ENCODE measurements at regions not wholly inside any gene's neighbourhood (a gene's known extent, or its start where the extent isn't known, plus 50 kb on each side); places are given as distances from the start of the nearest gene placed in this dataset.
A peak's percentile ranks its signal among the peaks of the same experiment; 100 is the strongest.
"Not testable (repeated sequence)": the region's sequence is repeated elsewhere in the genome, so short reads cannot be mapped to it uniquely, and the experiment has no call there.

DNA sequence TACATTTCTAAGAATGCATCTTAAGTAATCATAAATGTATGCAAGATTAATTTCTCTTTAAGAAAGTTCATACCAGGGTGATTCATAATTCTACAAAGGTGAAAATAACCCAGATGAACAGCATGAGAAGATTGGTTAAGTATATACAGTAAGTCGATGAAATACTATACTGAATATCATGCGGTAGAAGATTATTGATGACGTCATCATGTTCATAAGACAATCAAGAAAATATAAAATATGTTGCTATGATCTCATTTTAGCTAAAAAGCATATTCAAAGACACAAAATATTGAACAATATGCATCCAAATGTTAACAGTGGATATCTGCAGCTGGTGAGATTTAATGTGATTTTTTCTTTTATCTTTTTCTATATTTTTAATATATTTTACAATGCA lies 312.0 kb upstream of the FGF13 start:
- no peak for DNase-seq

DNA sequence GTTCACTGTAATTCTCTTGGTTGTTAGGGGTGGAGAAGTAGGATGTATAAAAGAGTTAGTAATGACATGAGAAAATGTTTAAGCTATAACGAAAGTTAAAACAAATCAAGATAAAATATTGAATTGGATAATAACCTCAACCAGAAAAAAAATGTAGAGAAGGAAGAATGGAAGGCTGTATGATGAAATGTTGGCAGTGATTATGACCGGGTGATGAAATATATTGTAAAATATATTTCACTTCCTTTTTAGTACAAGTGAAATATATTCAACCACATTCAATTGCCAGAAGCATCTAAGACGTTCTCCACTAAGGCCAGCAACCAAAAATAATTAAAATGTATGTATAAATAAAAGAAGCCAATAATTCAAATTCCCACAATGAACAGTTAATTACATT lies 309.3 kb upstream of the FGF13 start:
- peak; percentile 59 for DNase-seq

DNA sequence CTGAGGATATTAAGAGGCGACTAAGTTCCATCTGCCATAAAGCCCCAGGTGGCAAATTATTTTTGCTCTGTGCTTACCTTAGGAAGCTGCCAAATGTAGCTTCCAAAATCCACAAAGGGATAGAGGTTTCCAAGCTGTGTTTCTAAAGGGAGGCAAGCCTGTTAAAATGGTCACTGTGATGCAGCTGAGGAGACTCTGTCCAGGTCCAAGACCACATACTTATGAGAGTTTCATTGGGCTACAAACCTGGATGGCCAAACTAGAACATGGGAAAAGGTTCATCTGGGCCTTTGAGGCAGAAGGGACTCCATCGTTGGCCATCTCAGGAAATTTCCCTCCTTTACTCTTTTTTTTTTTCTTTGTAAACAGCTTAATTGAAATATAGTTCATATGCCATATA lies 306.9 kb upstream of the FGF13 start:
- DNase-seq = no peak

DNA sequence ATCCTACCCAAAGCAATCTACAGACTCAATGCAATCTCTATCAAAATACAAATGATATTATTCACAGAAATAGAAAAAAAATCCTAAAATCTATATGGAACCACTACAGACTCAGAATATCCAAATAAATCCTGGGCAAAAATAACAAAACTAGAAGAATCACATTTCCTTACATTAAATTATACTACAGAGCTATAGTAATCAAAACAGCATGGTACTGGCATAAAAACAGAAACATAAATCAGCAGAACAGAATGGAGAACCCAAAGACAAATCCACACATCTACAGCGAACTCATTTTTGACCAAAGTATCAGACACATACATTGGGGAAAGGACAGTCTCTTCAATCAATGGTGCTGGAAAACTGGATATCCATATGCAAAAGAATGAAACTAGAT lies 304.1 kb upstream of the FGF13 start:
- no peak for DNase-seq

DNA sequence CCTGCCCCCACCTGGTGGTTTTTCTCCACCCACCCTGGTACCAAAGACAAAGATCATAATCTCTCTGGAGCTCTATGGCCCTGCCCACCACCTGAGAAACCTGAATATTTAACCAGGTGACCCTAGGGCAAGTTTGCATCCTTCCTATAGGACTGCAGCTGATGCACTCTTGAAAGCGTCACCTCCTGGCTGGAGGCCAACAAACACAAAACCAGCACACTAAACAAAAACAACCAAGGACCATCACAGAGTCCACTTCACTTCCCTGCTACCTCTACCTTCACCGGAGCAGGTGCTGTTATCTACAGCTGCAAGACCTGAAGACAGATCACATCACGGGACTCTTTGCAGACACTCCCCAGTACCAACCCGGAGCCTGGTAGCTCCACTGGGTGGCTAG lies 296.7 kb upstream of the FGF13 start:
- DNase-seq = no peak

DNA sequence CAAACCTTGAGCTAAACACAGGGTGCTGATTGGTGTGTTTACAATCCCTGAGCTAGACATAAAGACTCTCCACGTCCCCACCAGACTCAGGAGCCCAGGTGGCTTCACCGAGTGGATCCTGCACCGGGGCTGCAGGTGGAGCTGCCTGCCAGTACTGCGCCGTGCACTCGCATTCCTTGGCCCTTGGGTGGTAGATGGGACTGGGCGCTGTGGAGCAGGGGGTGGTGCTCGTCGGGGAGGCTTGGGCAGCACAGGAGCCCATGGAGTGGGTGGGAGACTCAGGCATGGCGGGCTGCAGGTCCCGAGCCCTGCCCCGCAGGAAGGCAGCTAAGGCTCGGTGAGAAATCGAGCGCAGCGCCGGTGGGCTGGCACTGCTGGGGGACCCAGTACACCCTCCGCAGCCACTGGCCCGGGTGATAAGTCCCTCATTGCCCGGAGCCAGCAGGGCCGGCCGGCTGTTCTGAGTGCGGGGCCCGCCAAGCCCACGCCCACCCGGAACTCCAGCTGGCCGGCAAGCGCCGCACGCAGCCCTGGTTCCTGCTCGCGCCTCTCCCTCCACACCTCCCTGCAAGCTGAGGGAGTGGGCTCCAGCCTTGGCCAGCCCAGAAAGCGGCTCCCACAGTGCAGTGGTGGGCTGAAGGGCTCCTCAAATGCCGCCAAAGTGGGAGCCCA lies 292.5 kb upstream of the FGF13 start:
- DNase-seq = not testable (repeated sequence)

DNA sequence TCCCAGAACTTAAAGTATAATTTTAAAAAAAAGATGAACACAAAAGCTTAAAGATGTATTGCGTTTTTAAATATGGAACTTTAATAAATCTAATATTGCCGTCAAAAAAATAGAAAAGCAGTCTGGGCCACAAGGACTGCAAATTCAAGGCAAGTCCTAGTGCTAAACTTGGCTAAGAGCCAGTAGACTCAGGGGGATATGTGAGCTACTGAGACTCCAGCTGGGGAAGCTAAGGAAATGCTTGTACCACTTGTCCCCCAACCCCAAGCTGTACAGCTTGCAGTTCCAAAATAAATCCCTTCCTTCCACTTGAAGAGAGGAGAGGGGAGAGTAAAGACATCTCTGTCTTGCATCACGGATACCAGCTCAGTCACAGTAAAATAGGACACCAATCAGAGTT lies 290.8 kb upstream of the FGF13 start:
- DNase-seq = no peak

DNA sequence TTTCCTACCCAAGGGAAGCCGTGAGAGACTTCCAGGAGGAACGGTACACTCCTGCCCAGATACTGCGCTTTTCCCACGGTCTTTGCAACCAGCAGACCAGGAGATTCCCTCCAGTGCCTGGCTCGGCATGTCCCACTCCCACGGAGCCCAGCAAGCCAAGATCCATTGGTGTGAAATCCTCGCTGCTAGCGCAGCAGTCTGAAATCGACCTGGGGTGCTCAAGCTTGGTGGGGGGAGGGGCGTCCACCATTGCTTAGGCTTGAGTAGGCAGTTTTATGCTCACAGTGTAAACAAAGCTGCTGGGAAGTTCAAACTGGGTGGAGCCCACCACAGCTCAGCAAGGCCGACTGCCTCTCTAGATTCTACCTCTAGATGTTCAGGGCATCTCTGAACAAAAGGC lies 284.8 kb upstream of the FGF13 start:
- DNase-seq = no peak

DNA sequence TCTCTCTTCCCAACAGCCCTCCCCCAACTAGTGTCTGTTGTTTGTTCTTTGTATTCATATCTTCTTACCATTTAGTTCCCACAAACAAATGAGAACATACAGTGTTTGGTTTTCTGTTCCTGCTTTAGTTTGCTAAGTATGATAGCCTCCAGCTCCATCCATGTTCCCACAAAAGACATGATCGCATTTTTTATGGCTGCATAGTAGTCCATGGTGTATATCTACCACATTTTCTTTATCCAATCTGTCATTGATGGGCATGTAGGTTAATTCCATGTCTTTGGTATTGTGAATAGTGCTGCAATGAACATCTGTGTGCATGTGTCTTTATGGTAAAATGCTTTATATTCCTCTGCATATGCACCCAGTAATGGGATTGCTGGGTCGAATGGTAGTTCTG lies 283.9 kb upstream of the FGF13 start:
- no peak for DNase-seq

DNA sequence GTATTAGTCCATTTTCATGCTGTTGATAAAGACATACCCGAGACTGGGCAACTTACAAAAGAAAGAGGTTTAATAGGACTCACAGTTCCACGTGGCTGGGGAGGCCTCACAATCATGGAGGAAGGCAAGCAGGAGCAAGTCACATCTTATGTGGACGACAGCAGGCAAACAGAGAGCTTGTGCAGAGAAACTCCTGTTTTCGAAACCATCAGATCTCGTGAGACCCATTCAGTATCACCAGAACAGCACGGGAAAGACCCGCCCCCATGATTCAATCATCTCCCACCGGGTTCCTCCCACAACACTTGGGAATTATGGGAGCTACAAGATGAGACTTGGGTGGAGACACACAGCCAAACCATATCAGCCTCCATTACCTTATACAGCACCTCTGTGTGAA lies 278.9 kb upstream of the FGF13 start:
- DNase-seq = not testable (repeated sequence)

DNA sequence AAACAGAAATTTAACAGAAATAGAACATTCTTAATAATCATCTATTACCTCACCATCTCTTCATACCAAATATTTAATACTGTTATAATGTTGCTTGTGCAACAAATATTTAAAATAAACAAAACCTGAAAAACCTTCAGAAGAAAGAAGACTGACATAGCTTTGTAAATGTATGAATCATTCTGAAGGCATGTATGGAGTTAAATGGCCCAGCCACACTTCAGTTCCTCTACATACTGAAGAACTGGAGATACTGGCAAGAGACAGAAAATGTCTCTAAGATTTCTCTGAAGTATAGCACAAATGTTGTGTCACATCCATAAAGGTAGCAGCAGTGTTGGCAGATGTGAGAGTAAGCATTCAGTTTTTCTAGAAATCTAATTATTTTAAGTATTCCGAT lies 275.3 kb upstream of the FGF13 start:
- DNase-seq = no peak

DNA sequence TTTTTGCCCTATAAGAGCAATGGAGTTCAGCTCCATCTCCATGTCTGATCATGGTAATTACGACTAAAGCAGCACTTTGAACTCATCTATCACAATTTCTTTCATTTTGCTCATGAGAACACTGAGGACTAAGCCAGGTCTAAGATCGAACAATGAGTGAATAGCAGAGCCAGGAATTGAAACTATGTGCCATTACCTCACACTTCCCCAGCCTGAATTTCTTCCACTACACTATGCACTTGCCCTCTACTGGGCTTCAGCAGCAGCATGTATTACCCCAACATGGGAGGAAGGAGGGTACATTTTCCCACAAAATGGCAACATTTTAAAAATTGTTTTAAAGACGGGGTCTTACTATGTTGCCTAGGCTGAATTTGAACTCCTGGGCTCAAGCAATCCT lies 274.7 kb upstream of the FGF13 start:
- peak; percentile 26 for DNase-seq

DNA sequence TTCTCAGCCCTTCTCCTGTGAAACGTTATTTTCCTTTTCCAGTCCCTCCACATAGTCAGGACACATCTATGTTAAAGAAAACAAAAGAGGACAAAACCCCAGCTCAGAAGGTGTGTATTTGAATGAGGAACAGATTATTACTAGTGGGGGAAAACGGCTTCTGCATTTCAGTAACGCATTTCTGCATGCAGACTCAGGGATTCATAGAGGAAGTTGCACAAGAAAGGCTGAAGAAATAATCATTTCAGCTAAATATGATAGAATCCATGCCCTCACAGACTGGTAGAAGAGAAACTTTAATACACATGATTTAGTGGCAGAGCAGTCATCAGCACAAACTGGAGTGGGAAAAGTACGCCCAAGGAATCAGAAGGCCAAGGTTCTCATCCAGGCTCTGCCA lies 270.8 kb upstream of the FGF13 start:
- DNase-seq = peak; percentile 84

DNA sequence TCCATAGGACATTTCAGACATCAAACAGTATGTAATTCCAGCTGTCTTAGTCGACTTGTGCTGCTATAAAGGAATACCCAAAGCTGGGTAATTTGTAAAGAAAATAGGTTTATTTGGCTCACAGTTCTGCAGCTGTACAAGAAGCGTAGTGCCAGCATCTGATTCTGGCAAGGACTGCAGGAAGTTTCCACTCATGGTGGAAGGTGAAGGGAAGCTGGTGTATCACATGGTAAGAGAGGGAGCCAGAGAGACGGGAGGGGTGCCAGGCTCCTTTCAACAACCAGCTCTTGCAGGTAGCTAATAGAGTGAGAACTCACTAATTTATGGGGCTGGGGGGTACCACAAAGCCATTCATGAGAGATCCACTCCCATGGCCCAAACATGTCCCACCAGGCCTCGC lies 253.0 kb upstream of the FGF13 start:
- DNase-seq = no peak

DNA sequence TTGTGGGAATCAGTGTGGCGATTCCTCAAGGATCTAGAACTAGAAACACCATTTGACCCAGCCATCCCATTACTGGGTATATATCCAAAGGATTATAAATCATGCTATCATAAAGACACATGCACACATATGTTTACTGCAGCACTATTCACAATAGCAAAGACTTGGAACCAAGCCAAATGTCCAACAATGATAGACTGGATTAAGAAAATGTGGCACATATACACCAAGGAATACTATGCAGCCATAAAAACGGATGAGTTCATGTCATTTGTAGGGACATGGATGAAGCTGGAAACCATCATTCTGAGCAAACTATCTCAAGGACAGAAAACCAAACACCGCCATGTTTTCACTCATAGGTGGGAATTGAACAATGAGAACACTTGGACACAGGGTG lies 250.9 kb upstream of the FGF13 start:
- DNase-seq = not testable (repeated sequence)

DNA sequence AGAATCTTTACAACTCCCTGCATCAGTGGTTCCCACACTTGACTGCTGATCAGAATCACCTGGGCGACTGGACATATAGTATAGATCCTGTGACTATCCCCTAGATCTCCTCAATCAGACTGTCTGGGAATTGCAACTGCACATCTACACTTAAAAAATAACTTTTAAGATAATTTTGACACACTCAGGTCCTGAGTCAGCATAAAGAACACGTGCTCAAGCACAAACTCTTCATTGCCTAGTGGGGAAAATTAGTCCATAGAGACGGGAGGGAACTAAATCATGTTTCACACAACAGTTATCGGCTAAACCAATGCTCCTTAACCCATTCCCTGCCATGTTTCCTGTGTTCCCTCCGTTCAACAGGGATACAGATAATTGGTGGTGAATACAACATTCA lies 243.5 kb upstream of the FGF13 start:
- no peak for DNase-seq

DNA sequence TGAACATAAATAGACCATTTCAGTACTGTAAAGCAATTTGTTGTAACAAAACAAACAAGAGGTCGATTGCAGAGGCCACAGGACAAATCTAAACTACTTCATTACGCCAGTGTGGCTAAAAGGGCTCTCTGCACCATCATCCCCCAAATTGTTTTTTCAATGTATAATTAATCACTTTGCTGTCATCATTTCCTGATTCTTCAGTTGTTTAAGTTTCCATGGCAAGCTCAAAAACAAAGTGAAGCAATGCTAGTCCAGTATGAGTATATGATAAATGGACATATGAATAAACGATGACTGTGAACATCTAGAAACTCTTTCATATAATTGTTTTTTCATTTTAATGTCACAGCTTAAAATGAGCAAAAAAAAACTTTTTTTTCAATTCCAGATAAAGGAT lies 235.4 kb upstream of the FGF13 start:
- no peak for DNase-seq

DNA sequence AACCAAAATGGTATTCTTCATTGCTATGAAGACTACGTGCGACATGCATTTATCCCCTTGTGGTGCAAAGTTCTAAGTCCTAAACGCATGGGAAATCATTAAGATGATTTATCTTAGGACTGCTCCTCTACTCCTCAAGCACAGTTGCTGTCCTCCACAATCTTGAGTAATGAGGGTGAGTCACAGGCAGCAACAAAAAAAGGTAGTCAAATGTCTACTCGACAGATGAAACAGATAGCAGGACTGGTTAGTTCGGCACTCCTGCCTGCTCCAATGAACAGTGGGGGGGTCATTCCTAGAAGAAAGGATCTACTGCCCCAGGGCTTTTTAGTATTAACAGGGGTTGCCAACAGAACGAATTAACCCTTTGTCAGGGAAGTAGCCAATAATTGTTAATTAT lies 233.7 kb upstream of the FGF13 start:
- no peak for DNase-seq

DNA sequence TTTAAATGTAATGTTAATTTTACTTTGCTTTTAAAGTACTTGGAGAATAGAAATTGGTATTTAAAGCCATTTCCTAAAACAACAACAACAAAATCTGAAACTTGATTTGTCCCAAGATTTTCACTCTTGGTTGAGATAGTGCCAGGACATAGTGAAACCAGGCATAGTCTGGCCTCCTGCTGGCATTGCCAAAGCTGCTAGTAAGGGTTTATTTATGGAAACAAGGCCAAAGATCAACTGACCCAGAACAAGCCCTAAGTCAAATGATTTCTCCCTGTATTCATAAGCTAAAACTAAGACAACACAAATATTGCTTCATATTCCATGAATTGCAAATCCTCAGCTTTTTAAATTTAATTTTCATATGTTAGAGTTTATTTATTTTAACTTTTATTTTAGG lies 227.5 kb upstream of the FGF13 start:
- no peak for DNase-seq

DNA sequence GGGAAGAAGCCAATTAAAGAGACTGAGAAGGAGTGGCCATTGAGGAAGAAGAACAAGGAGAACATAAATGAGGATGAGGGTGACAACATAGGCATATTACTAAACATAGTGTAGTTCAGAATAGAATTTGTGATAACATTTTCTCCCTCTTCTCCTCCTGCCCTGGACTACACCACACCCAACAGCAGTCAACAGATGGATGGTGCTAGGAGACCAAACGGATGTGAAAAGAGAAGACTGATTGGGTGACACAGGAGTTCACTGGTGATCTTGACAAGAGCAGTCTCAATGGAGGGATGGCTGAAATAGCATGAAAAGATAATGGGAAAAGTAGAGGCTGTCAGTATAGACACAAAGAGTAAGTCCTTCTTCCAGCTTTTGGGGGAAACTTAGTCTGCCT lies 226.5 kb upstream of the FGF13 start:
- DNase-seq = no peak

DNA sequence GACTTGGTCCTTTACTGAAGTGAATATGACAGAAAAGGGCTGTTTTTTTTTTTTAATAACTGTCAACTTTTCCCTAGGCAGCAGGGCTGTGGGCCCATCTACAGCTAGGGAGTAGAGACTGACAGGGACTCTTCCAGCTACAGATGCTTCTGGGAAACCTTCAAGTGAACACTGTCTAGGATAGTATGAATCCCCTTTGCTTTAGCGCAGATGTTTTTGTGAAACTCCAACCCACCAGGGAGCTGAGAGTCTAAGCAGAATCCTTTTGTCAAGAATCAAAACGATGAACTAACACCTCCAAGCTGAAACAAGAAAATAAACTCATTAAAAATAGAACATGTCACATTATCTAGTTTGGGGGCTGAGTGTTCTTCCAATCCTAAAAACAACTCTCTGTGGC lies 219.7 kb upstream of the FGF13 start:
- DNase-seq = no peak

DNA sequence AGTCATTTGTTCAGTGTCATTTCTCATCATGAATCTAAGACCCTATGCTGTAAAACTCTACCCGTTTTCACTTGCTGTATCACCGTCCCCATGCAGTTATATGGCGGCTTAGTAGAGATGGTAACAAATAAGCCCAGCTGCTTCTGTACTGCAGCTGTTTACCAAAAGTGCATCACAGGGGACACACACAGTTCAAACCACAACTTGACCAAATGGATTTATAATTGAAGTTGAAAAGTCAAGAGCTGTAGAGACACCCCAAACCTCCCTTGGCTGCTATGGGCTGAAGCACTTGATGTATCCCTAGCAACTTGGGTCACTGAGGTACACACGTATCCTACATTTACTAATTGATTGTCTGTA lies 219.0 kb upstream of the FGF13 start:
- no peak for DNase-seq

DNA sequence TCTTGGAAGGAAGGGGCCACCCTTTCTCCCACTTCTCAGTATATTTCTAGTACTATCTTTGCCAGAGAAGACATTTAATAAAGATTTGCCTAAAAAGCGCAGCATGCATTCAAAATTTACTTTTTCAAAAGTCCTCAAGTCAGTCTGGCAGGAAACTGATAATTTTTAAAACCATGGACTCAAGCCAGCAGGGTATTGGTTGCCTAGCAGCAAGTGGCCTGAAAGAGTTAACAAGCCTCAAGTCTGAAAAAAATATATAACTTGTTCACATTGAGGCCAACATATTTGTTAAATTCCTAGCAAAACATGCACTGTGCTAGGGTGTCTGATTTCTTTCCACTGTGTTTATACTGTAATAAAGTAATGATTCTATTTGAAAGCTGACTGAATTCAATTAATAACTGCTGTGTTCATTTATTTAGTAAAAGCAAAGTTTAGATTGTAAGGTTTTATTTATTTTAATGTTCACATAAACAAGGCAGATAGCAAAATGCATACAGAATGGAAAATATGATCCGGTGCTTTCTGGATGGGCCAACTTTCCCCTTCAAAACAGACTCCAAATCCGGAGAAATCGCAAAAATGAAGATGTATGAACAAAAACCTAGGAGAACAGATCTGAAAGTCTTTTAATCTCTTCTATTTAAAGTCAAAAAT lies 218.5 kb upstream of the FGF13 start:
- no peak for DNase-seq

DNA sequence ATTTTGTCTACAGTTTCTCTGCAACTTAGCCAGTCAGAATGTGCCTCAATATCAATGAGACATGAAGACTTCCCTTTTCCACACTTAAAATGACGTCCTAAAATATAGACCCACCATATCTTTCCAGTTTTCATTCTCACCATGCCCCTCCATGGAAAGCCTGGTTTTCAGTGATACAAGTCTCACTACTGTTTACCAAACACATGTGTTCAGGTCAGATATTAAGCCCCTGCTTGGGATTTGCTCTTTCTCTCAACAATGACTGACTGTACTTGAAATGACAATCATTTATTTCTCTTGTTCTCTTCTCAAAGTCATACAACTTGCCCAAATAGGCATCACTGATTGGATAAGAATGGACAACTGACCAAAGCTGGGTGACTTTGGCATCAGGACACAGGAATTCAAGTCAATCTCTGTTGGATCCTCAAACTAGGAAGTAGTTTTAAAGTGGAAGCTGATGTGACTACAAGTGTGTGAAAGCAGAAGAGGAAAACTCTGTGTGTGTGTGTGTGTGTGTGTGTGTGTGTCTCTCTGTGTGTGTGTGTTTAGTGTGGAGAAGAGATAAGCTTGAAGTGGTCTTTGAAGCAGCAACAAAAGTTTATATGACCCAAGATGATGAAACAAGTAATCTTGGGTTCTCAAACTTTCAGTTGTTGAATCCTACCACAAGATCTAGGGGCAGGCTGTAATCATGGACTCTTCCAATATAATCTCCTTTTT lies 217.4 kb upstream of the FGF13 start:
- no peak for DNase-seq

DNA sequence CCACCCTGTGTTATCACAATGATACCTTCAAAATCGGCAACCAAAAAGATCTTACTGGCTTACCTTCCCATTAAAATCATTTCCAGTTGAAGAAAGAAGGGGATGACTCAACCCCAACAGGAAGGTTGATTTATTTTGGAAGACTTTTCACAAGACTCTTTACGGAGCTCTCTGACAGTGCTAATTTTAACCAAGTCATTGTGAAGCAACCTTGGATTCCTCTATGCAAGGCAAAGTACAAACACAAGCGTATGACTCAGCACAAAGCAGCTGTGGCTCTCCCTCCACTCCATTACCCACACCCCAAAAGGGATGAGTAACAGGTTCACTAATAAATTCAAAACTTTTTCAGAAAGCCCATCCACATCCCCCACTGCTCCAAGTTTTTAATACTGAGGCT lies 213.8 kb upstream of the FGF13 start:
- DNase-seq = peak; percentile 61

Data from inflammatory macrophage treated with lipopolysaccharide for 4 hours (primary cell).